ENCODE measurements at regions not wholly inside any gene's neighbourhood (a gene's known extent, or its start where the extent isn't known, plus 50 kb on each side); places are given as distances from the start of the nearest gene placed in this dataset.
"Not testable (repeated sequence)": the region's sequence is repeated elsewhere in the genome, so short reads cannot be mapped to it uniquely, and the experiment has no call there.

DNA sequence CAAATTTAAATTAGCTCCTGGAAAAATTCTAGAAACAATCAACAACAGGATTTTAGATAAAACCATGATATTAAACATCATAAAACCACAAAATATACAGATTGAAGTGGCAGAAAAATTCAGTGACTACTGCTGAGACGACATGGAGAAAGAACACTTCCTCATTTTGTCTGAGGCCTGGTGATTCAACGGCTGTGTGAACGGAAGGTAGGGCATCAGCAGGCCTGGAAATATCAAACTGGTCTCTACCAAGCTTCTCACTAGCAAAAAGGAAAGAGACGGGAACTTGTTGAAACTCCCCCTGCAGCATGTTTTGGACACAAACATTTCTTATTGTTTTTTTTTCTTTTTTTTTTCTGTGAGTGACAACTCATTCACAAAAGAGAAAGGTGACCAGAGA is 58.0 kb upstream of the AHI1 start:
- DNase-seq = no peak

DNA sequence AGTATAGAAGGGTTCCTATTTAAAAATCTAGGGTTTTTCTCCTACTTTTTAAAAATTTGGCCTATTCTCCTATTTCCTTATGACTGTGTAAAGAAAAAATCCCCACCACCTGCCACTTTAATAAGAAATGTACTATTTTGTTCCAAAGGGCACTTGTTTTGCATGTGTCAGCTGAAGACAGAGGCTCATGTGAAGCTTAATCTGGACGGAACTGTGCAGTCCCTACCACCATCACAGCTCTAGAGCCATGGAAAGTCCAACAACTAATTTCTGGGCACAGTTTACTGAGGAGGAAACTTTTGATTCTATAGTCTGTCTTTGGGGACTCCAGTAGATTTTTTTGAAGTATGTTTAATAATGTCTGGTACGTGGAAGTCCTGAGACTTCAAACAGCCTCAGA is 60.0 kb upstream of the AHI1 start:
- DNase-seq = no peak

DNA sequence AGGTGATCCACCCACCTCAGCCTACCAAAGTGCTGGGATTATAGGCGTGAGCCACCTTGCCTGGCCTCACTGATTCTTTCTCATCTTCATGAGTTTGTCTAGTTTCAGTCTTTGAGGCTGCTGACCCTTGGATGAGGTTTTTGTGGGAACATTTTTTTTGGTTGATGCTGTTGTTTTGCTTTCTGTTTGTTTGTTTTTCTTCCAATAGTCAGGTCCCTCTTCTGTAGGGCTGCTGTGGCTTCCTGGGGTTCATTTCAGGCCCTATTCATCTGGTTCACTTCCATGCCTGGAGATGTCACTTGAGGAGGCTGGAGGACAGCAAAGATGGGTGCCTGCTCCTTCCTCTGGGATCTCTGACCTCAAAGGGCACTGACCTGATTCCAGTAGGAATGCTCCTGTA is 68.1 kb upstream of the AHI1 start:
- DNase-seq = not testable (repeated sequence)

- DNase-seq = no peak
These were observed 69.0 kb upstream of the AHI1 start for GRCh38 chr6:135566311-135567068.

- DNase-seq = no peak
These were observed 70.0 kb upstream of the AHI1 start for GRCh38 chr6:135567375-135568083.

DNA sequence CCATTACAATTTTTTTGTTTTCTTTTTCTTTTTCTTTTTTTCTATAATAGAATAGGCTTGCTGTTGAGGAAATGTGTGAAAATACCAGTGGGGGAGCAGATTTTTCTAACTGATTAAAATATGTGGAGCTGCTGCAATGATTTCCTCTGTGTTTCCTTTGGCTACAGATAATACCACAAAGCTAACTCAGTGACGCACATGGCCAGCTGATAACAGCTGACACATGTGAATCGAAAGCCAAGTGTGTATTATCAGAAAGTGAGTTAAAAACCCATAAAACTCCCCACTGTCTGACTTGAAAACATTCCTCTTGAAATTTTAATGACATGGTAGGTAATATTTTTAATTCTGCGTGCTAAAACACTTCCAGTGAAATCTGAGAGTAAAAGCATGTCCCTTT is 70.8 kb upstream of the AHI1 start:
- no peak for DNase-seq

DNA sequence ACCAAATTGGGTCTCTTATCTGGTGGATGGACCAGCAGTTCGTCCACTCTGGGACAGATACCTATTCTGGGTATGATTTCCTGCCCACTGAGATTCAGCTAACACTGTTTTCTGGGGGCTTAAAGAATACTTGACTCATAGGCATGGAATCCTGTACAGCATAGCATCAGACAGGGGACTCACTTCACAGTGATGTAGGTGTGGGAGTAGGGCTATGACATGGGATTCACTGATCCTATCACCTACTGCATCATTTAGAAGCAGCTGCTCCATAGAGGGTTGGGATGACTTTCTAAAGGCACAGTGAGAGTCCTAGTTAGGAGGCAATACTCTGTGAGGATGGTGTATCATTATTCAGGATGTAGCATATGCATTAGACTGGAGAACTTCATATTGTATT is 74.5 kb upstream of the AHI1 start:
- no peak for DNase-seq

- DNase-seq = no peak
These were observed 78.1 kb upstream of the AHI1 start for GRCh38 chr6:135575629-135576028.

DNA sequence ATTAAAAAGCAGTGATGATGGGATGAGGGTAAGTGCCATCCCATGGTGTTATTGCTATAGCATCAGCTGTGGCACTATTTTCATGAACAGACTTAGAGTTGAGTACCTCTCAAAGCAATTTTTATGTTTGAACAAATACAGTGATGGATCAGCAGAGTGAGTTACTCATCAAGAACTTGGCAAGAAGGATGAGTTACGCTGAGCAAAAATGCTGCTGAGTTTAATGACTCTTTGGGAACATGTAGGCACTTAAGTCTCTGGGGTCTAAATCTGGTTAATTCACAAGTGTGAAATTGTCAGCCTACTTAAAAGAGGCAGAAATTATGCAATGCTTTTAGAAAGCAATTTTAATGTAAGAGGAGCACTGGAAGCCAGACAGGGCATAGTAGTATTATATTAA is 78.5 kb upstream of the AHI1 start:
- DNase-seq = peak; percentile 74

DNA sequence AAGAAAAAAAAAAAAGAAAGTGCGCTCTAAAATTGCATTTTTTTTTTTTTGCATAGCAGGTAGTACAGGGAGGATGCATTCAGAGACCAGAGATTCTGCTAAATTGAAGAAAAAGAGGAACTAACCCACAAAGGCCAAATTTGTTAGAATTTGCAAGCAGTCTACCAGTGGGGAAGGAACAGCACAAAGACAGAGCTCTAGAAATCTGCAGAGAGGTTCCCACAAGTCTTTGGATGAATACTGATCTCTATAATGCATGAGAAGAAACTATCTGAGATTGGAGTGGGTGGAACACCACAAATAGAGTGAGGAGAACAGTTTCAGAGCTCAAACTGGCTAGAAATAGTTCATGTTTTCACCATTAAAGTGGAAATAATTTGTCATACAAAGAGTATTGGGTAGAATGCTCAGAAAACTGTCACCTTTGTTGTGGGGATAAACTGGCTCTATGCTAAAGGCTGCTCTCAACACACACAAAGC is 79.6 kb upstream of the AHI1 start:
- DNase-seq = no peak

DNA sequence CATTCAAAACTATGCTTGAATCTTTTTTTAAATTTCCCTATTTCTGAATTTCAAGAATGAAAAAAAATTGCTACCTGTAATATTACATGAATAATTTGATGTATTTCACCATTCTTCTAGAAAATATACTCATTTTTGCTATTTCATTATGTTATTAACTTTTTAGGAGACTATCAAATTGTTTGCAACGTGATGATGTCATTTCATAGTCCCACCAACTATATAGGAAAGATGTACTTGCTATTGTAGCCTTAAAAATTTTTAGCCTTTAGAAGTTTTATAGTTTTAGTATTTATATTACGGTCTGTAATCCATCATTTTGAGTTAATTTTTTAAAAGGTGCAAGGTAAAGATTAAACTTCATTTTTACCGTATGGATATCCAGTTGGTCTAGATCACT is 81.4 kb upstream of the AHI1 start:
- DNase-seq = no peak

DNA sequence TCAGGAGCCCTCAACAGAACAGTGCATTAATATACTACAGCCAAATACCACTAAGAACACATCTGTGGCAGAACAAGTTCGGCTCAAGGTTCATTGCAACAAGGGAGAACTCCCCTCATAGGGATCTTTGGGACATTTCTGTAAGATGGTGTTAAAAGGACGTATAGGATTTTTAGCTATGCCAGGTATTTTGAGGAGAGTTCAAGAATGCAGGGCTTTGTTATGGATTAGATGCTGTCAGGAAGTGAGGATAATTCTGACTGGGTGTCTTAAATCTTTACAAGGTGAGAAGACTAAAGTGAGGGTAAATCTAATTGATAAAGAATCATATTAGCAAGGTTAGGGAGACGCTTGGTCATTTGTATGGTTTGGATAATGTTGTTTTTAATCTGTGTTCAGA is 83.7 kb upstream of the AHI1 start:
- no peak for DNase-seq

- no peak for DNase-seq
These were observed 85.8 kb upstream of the AHI1 start for GRCh38 chr6:135583256-135583761.

DNA sequence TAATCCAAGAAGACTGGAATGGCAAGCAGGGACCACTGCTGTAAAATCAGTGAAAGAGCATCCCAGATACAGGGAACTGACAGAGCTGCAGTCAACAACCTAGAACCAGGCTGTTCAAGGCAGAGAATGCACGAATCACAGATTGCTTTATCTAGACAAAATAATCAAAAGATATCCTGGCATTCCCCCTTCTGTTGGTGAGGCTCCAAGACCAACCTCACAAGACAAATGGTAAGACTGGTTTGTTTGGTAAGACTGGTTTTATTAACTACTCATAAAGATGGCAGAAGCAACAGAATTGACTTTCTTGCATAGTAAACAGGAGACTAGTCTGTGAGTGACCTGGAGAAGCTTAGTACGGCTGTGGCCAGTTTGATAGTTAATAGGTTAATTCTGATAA is 88.8 kb upstream of the AHI1 start:
- DNase-seq = no peak

- no peak for DNase-seq
These were observed 89.3 kb upstream of the AHI1 start for GRCh38 chr6:135586844-135587243.

GRCh38 chr6:135592276-135592675 is 94.7 kb upstream of the AHI1 start:
- DNase-seq = no peak

DNA sequence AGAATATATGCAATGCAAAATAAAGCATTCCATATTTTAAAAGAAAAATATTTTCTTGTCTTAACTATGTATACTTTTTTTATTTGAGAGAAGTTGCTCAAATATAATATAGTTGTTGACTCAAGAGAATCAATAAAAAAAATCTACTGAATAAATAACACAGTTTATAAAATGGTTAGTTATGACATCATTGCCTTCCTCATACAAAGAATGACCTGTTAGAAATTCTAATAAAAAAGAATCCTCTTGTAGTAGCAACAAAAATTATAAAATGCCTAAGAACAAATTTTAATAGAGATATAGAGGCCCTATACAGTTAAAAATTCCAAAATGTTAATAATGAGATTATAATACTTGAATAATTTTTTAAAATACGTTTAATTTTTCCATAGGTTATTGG is 96.5 kb upstream of the AHI1 start:
- DNase-seq = no peak

- peak; percentile 93 for DNase-seq
These were observed 102.7 kb upstream of the AHI1 start for GRCh38 chr6:135600086-135600702.

DNA sequence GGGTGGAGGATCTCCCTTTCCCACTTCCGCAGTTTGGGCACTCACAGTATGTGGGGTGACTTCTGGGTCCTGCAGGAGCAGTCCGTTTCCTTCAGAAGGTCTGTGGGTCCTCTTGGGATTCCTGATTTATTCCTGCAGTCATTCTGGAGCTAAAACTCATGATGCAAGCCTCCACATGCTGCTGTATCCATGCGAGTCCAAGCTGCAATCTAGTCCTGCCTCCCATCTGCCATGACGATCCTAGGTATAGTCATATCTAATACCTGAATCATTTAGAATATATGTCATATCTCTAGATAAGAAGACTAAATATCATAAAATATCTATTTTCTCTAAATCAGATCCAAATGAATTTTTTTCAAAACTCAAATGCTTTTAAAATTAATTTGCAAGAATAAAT is 103.4 kb upstream of the AHI1 start:
- DNase-seq = no peak

DNA sequence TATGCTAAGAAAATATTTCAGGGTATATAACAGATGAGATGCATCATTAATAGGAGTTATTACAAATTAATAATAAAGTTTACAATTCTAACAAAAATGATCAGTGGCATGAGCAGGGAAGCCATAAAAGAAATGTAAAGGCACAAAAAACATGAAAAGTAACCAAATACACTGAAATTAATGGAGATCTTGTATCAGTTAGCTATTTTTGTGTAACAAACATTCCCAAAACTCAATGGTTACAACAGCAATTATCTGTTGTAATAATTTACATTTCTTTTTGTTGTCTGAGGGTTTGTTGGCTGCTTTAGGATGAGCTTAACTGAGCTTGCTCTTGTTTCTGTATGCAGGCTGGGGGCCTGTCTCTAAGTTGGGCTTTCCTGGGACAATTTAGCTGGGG is 104.3 kb upstream of the AHI1 start:
- DNase-seq = no peak

DNA sequence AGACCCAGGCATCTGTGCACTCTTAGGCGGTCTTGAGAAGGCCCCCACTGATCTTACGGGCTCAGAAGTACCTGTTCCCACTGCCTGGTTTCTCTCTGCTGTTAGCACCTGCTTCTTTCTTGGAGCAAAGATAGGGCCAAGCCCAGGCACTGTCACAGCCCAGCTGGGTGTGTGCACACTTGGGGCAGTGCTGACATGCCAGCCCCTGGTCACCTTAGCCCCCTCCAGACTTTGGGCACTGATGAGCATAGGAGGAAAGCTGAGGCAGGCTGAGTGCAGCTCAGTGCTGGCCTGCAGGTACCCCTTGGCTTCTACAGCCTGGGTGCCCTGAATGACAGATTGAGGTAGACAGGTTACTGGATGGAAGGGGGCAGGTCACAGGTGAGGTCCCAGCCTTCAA is 105.7 kb upstream of the AHI1 start:
- no peak for DNase-seq

GRCh38 chr6:135604035-135604860 is 106.7 kb upstream of the AHI1 start:
- DNase-seq = no peak

- no peak for DNase-seq
These were observed 107.8 kb upstream of the AHI1 start for GRCh38 chr6:135605278-135605790.

Measured in NCI-H1092 treated with DMSO at 0.1 percent for 48 hours (cell line).